SK-N-MC (cell line): ENCODE measurements at regions not wholly inside any gene's neighbourhood (a gene's known extent, or its start where the extent isn't known, plus 50 kb on each side); places are given as distances from the start of the nearest gene placed in this dataset.
"Not testable (repeated sequence)": the region's sequence is repeated elsewhere in the genome, so short reads cannot be mapped to it uniquely, and the experiment has no call there.

Source experiments
- DNase-seq: peaks from one replicate; pipeline ENCODE4 v3.0.0-alpha.2; 2011; ENCODE audit warnings: low read depth, low spot score
- H3K27ac ChIP-seq: fragments of 200-600 bp; sonication (generic); 2 replicates; pipeline ENCODE4 v1.5.1; 2016; ENCODE audit warnings: mixed run types
- H3K36me3 ChIP-seq: fragments of 200-600 bp; sonication (generic); 2 replicates; pipeline ENCODE4 v1.6.1; 2017; ENCODE audit warnings: antibody characterized with exemption, low read length, mixed read lengths; ENCODE audit not compliant: insufficient read depth
- H3K4me3 ChIP-seq: fragments of 200-600 bp; sonication (generic); 2 replicates; pipeline ENCODE4 v1.5.1; 2016
- H3K9ac ChIP-seq: fragments of 200-600 bp; sonication (generic); 2 replicates; pipeline ENCODE4 v1.8.0; 2017; ENCODE audit warnings: mixed run types, mixed read lengths; ENCODE audit not compliant: insufficient read length
- H3K9me3 ChIP-seq: fragments of 200-600 bp; sonication (generic); 2 replicates; pipeline ENCODE4 v1.6.1; 2017; ENCODE audit warnings: low read depth, mild to moderate bottlenecking, antibody characterized with exemption, low read length, moderate library complexity, mixed read lengths
- EZH2 ChIP-seq: fragments of 200-600 bp; sonication (generic); IDR thresholded peaks from one replicate; pipeline ENCODE4 v1.6.1; 2017; ENCODE audit warnings: antibody characterized with exemption
- FOXP2 ChIP-seq: optimal IDR thresholded peaks from 2 replicates; pipeline ENCODE3; 2011; ENCODE audit warnings: mild to moderate bottlenecking, moderate library complexity; ENCODE audit not compliant: insufficient read depth; ENCODE audit errors: extremely low read length, control extremely low read depth
- POLR2AphosphoS5 ChIP-seq: IDR thresholded peaks from 2 replicates; pipeline ENCODE4 v1.6.1; 2012; ENCODE audit warnings: mild to moderate bottlenecking, low read depth, low read length, borderline replicate concordance

DNA sequence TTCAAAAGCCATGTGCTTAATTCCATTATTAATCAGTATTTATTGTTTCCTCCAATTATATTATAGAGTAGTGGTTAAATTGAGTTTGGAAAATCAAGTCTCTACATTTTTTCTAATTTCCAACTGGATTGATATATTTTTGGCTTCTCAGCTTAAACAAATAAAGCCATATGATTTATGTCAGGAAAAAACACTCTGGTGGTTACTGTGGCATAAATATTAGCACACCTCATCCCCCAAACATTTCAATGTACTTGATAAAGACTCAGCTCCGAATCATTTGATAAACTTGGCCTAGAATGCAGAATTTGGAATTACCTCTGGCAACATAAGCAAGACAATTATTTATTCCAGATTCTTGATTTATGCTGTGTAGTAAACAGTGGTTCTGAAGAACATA, 2313.8 kb downstream of the ARAP2 start:
- Histone ChIP-seq H3K27ac (peak overlapping the region; percentile 54; the same call in 1 of the 2 replicates), H3K36me3 (no peaks in the 10 kb centered on the region), H3K4me3 (no peak overlapping the region), H3K9ac (no peak overlapping the region), H3K9me3 (no peaks in the 10 kb centered on the region)
- no peak for TF ChIP-seq POLR2AphosphoS5
- TF ChIP-seq EZH2, result no peak
- TF ChIP-seq FOXP2, result no peak
- no peak for DNase-seq

DNA sequence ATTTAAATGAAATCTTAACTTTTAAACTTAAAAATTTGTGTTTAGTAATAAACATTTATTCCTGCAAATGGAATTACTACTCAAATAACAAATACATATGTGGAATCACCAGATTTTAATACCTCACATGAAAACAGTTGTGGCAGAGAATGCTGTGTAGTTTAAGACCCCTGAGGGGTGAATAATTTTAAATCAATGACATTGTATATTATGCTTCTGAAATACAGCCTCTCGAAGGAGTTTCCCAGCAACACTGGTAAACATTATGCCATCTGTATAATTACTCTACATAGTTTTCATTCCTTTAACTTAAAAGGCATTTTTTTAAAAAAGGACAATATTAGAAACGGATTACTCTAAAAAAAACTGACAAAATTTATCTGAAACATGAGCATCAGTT, 2313.3 kb downstream of the ARAP2 start:
- Histone ChIP-seq H3K36me3 (no peaks in the 10 kb centered on the region), H3K4me3 (no peak overlapping the region), H3K9ac (no peak overlapping the region), H3K9me3 (no peaks in the 10 kb centered on the region), H3K27ac (peak overlapping the region; percentile 54; the same call in 1 of the 2 replicates)
- no peak for TF ChIP-seq POLR2AphosphoS5
- no peak for TF ChIP-seq FOXP2
- TF ChIP-seq EZH2, result no peak
- DNase-seq, result no peak

DNA sequence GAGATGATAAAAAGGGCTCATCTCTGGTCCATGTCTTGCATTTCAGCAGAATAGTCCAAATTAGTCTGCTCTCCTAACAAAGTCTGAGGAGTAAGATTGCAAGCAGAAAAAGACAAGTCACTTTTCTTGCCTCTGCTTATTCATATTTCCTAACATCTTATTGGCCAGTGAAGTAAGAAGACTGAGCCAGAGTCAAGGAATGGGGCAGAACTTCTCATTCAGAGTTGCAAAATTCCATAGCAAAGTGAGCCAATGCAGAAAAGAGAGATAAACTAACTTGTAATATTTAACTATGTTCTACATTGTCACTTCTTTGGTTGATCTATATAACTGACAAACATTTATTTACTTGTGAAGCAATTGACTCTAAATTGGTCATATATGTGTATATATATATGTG, 2304.0 kb downstream of the ARAP2 start:
- DNase-seq, result no peak
- no peak overlapping the region for H3K27ac ChIP-seq
- TF ChIP-seq POLR2AphosphoS5 (no peak), EZH2 (no peak), FOXP2 (no peak)

DNA sequence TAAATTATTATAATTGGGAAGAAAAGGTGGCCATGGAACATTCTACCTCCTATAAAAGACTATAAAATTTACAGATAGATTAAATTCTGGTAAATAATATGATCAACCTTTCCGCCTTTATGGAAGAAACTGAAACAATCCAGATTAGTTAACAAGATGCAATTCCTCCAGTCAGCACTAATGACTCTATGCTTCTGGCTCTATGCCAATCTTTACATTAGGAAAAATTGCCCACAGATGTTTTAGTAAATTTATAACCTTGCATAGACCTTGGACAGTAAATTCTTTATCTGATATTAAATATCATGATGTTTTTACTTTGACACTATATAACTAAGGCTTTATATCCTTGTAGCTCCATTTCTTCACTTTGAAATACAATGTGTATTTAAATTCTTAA, 2302.5 kb downstream of the ARAP2 start:
- Histone ChIP-seq H3K9me3 (no peaks in the 10 kb centered on the region), H3K9ac (no peak overlapping the region), H3K36me3 (no peaks in the 10 kb centered on the region), H3K4me3 (no peak overlapping the region), H3K27ac (no peak overlapping the region)
- TF ChIP-seq FOXP2, result no peak
- no peak for TF ChIP-seq EZH2
- no peak for TF ChIP-seq POLR2AphosphoS5
- DNase-seq, result no peak

More for the DNA sequence above, 2304.0 kb downstream of the ARAP2 start:
- Histone ChIP-seq H3K4me3 (no peak overlapping the region), H3K9me3 (no peaks in the 10 kb centered on the region), H3K36me3 (no peaks in the 10 kb centered on the region), H3K9ac (no peak overlapping the region)

DNA sequence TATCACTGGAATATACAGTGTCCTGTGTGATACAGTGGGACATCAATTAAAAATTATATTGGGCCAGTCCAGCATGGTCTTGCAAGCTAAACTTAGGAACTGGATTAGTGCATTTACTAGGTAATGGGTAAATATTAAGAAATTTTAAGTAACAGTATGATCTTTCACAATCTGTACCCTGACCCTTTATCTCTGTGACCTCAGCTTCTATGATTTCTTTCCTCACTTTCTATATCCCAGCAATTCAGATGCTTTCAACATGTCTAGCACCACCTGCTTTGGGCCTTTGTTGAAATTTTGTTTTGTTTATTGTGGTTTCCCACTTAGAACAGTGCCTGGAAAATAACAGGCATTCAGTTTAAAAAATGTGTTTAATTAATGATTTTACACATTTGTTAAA, 2295.4 kb downstream of the ARAP2 start:
- TF ChIP-seq EZH2 (no peak), POLR2AphosphoS5 (no peak), FOXP2 (no peak)
- Histone ChIP-seq H3K36me3 (no peaks in the 10 kb centered on the region), H3K27ac (no peak overlapping the region), H3K9me3 (no peaks in the 10 kb centered on the region), H3K9ac (no peak overlapping the region), H3K4me3 (no peak overlapping the region)
- no peak for DNase-seq

DNA sequence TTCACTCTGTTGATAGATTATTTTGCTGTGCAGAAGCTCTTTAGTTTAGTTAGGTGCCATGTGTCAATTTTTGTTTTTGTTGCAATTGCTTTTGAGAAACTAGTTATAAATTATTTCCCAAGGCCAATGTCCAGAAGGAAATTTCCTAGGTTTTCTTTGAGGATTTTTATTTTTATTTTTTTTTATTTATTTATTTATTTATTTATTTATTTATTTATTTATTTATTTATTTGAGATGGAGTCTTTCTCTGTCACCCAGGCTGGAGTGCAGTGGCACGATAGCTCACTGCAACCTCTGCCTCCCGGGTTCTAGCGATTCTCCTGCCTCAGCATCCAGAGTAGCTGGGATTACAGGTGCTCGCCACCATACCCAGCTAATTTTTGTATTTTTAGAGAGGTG, 2290.5 kb downstream of the ARAP2 start:
- not testable (repeated sequence) for H3K27ac ChIP-seq, DNase-seq, H3K9ac ChIP-seq, H3K4me3 ChIP-seq, H3K36me3 ChIP-seq, H3K9me3 ChIP-seq

DNA sequence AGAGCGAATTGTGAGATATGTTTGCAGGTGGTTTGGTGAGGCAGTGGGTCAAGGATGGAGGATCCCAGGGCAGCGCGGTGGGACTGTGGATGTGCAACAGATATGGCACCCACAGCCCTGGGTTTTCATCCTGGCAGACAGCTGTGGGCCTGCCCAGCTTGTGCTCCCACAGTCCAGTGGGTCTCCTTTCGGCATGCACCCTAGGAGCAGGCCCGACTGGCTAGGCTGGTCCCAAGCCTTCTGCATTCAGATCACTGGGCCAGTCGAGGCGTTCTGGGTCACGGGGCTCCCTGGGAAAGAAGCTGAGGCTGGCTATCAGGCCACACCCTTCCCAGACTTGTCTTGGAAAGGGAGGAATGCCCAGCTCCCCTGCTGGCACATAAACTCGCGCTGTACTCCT, 2289.6 kb downstream of the ARAP2 start:
- Histone ChIP-seq H3K36me3 (no peaks in the 10 kb centered on the region), H3K9me3 (no peaks in the 10 kb centered on the region), H3K9ac (no peak overlapping the region), H3K27ac (no peak overlapping the region), H3K4me3 (no peak overlapping the region)
- TF ChIP-seq POLR2AphosphoS5 (no peak), EZH2 (no peak)
- no peak for DNase-seq

DNA sequence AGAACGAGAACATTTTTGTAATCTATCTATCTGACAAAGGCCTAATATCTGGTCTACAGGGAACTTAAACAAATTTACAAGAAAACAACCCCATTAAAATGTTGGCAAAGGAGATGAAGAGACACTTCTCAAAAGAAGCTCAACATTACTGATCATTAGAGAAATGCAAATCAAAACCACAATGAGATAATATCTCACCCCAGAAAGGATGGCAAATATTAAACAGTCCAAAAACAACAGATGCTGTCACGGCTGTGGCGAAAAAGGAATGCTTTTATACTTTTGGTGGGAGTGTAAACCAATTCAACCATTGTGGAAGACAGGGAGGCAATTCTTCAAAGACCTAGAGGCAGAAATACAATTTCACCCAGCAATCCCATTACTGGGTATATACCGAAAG, 2284.8 kb downstream of the ARAP2 start:
- no peak for TF ChIP-seq FOXP2
- no peak for TF ChIP-seq POLR2AphosphoS5
- TF ChIP-seq EZH2, result no peak
- H3K9ac ChIP-seq, result no peak overlapping the region
- DNase-seq, result no peak

DNA sequence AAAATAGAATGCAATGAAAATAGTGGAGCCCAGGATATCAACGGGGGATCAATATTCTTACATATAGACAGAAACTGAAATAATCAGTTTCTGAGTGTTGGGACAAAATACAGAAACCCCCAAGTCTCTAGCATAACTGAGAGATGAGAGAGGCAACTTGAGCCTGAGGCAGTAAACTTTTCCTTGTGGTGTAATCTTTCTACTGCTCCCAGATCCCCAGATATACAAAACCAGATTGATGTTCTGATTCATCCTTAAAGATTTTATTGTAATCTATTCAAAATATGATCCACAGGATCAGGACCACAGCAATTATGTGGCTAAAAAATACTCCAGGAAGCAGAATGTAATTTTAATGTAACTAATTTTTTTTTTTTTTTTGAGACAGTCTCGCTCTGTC, 2282.6 kb downstream of the ARAP2 start:
- Histone ChIP-seq H3K4me3 (no peak overlapping the region), H3K36me3 (no peaks in the 10 kb centered on the region), H3K9me3 (no peaks in the 10 kb centered on the region), H3K9ac (no peak overlapping the region), H3K27ac (no peak overlapping the region)
- TF ChIP-seq EZH2 (no peak), POLR2AphosphoS5 (no peak), FOXP2 (no peak)
- DNase-seq, result no peak

More for the DNA sequence above, 2284.8 kb downstream of the ARAP2 start:
- Histone ChIP-seq H3K27ac (no peak overlapping the region), H3K4me3 (no peak overlapping the region), H3K36me3 (no peaks in the 10 kb centered on the region), H3K9me3 (no peaks in the 10 kb centered on the region)
